SK-N-SH treated with all-trans-retinoic acid at 6 μM for 48 hours (cell line): ENCODE measurements at regions not wholly inside any gene's neighbourhood (a gene's known extent, or its start where the extent isn't known, plus 50 kb on each side); places are given as distances from the start of the nearest gene placed in this dataset.

Source experiments
- ATAC-seq: fragments of 200-7000 bp; cut with Tn5 transposase; 3 replicates; pipeline ENCODE4 v1.9.1; 2020; ENCODE audit warnings: mild to moderate bottlenecking, moderate library complexity
- ARNTL ChIP-seq: fragments of 450-650 bp; formaldehyde crosslinking; IDR thresholded peaks from 2 replicates; pipeline ENCODE4 v1.5.0; 2020; ENCODE audit warnings: low read depth, mild to moderate bottlenecking, moderate library complexity, borderline replicate concordance
- CSDC2 ChIP-seq: fragments of 250-450 bp; sonication (Bioruptor Pico); IDR thresholded peaks from 2 replicates; pipeline ENCODE4 v1.5.0; 2020; ENCODE audit warnings: mild to moderate bottlenecking, moderate library complexity
- ESRRG ChIP-seq: fragments of 250-450 bp; sonication (Bioruptor Pico); IDR thresholded peaks from 2 replicates; pipeline ENCODE4 v1.6.1; 2021; ENCODE audit warnings: mild to moderate bottlenecking
- GLIS3 ChIP-seq: fragments of 250-450 bp; sonication (Bioruptor Pico); IDR thresholded peaks from 2 replicates; pipeline ENCODE4 v1.5.0; 2020; ENCODE audit warnings: mild to moderate bottlenecking, moderate library complexity
- ISL1 ChIP-seq: fragments of 250-450 bp; sonication (Bioruptor Pico); IDR thresholded peaks from 2 replicates; pipeline ENCODE4 v2.1.2; 2022; ENCODE audit warnings: mild to moderate bottlenecking, moderate library complexity
- OSR1 ChIP-seq: fragments of 250-450 bp; sonication (Bioruptor Pico); IDR thresholded peaks from 2 replicates; pipeline ENCODE4 v1.8.0; 2022; ENCODE audit warnings: moderate library complexity, mild to moderate bottlenecking, inconsistent platforms
- PPARA ChIP-seq: fragments of 250-450 bp; sonication (Bioruptor Pico); IDR thresholded peaks from 2 replicates; pipeline ENCODE4 v1.5.0; 2020; ENCODE audit warnings: mild to moderate bottlenecking, borderline replicate concordance
- RARB ChIP-seq: fragments of 250-450 bp; sonication (Bioruptor Pico); IDR thresholded peaks from 2 replicates; pipeline ENCODE4 v1.8.0; 2021; ENCODE audit warnings: mild to moderate bottlenecking, moderate library complexity
- SNAI2 ChIP-seq: fragments of 250-450 bp; sonication (Bioruptor Pico); IDR thresholded peaks from 2 replicates; pipeline ENCODE4 v1.5.0; 2020; ENCODE audit warnings: mild to moderate bottlenecking, moderate library complexity
- TCF4 ChIP-seq: fragments of 250-450 bp; sonication (Bioruptor Pico); IDR thresholded peaks from 2 replicates; pipeline ENCODE4 v1.8.0; 2021; ENCODE audit warnings: mild to moderate bottlenecking, moderate library complexity, borderline replicate concordance
- TOX ChIP-seq: fragments of 250-450 bp; sonication (Bioruptor Pico); IDR thresholded peaks from 2 replicates; pipeline ENCODE4 v1.8.0; 2021; ENCODE audit warnings: mild to moderate bottlenecking, moderate library complexity, borderline replicate concordance
- ZC3H10 ChIP-seq: fragments of 250-450 bp; sonication (Bioruptor Pico); IDR thresholded peaks from 2 replicates; pipeline ENCODE4 v1.5.1; 2021; ENCODE audit warnings: mild to moderate bottlenecking, moderate library complexity
- ZFP3 ChIP-seq: fragments of 250-450 bp; sonication (Bioruptor Pico); IDR thresholded peaks from 2 replicates; pipeline ENCODE4 v1.5.0; 2020; ENCODE audit warnings: mild to moderate bottlenecking, moderate library complexity
- ZFP30 ChIP-seq: fragments of 450-650 bp; formaldehyde crosslinking; IDR thresholded peaks from 2 replicates; pipeline ENCODE4 v1.5.0; 2022; ENCODE audit warnings: mild to moderate bottlenecking, moderate library complexity
- ZNF565 ChIP-seq: fragments of 450-650 bp; formaldehyde crosslinking; conservative IDR thresholded peaks from 2 replicates; pipeline ENCODE4 v1.5.0; 2020; ENCODE audit warnings: low read depth, mild to moderate bottlenecking, moderate library complexity
- ZNF70 ChIP-seq: fragments of 450-650 bp; formaldehyde crosslinking; IDR thresholded peaks from 2 replicates; pipeline ENCODE4 v1.5.0; 2020; ENCODE audit warnings: mild to moderate bottlenecking, moderate library complexity
- ZNF8 ChIP-seq: fragments of 450-650 bp; formaldehyde crosslinking; IDR thresholded peaks from 2 replicates; pipeline ENCODE4 v1.5.0; 2020; ENCODE audit warnings: mild to moderate bottlenecking, moderate library complexity
- TF ChIP-seq, protein P1 (sequence below): fragments of 250-450 bp; sonication (Bioruptor Pico); IDR thresholded peaks from 2 replicates; pipeline ENCODE4 v1.5.1; 2020; ENCODE audit warnings: low read depth, mild to moderate bottlenecking, moderate library complexity
- TF ChIP-seq, protein P2 (sequence below): fragments of 250-450 bp; sonication (Bioruptor Pico); IDR thresholded peaks from 2 replicates; pipeline ENCODE4 v1.8.0; 2021; ENCODE audit warnings: low read depth, mild to moderate bottlenecking, moderate library complexity, borderline replicate concordance
- TF ChIP-seq, protein P3 (sequence below): fragments of 250-450 bp; sonication (Bioruptor Pico); IDR thresholded peaks from 2 replicates; pipeline ENCODE4 v1.8.0; 2020; ENCODE audit warnings: mild to moderate bottlenecking, moderate library complexity, borderline replicate concordance
- TF ChIP-seq, protein P4 (sequence below): fragments of 250-450 bp; sonication (Bioruptor Pico); IDR thresholded peaks from 2 replicates; pipeline ENCODE4 v1.5.1; 2021; ENCODE audit warnings: mild to moderate bottlenecking, moderate library complexity
- TF ChIP-seq, protein P5 (sequence below): fragments of 250-450 bp; sonication (Bioruptor Pico); IDR thresholded peaks from 2 replicates; pipeline ENCODE4 v1.5.0; 2020; ENCODE audit warnings: mild to moderate bottlenecking, moderate library complexity

DNA sequence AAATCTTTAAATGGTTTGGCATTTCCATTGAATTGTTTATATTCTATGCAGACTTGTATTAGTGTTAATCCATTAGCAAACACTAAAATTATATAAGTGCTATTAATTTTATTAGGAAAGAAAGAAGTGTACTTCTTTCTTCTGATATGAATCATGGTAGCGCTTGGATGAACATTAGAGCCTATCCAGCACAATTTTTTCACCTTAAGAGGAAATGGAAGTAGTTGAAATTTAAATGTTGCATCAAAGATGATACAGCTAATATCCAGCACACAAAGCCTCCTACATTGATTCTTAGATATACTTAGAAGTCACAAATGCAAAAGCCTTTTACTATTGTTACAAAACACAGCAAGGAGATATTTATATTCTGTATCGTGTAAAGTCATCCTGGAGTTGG, 174.5 kb downstream of the AHR start:
- TF ChIP-seq, protein P1, sequence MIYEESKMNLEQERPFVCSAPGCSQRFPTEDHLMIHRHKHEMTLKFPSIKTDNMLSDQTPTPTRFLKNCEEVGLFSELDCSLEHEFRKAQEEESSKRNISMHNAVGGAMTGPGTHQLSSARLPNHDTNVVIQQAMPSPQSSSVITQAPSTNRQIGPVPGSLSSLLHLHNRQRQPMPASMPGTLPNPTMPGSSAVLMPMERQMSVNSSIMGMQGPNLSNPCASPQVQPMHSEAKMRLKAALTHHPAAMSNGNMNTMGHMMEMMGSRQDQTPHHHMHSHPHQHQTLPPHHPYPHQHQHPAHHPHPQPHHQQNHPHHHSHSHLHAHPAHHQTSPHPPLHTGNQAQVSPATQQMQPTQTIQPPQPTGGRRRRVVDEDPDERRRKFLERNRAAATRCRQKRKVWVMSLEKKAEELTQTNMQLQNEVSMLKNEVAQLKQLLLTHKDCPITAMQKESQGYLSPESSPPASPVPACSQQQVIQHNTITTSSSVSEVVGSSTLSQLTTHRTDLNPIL (CRISPR knock-in tag), result no peak
- no peak for ATAC-seq

DNA sequence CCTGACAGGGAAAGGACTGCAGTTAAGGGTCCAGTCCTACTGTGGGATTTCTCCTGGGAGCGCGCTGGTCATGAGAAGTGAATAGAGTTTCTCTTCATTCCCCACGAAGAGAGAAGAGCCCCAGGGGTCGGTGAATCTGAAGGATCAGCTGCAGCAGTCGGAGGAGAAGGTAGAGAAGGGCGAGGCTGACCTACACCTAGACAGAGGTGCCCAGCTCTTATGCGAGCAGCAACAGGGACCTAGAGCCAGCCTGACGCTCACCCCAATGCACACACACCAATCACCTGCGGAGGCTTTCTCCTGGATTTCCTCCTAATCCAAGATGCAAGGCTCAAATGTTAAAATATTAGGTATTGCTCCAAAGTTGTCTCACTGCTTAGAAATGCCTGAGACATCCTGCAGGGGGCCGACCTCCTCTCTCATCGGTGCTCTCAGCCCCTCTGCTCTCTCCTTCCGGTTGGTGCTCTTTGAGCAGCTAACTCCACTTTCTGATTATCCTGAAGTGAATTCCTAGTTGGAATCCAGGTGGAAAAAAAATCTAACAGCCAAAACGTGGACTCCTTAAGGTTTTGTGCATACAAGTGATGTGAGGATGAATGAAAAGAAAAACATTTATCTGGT, 176.4 kb downstream of the AHR start:
- ATAC-seq, result peak; percentile 98
- TF ChIP-seq RARB (no peak), ESRRG (CRISPR knock-in tag) (no peak), CSDC2 (CRISPR knock-in tag) (no peak), ZNF565 (CRISPR knock-in tag) (no peak), SNAI2 (CRISPR knock-in tag) (no peak), OSR1 (CRISPR knock-in tag) (no peak), GLIS3 (CRISPR knock-in tag) (no peak), ZC3H10 (no peak), ZNF8 (CRISPR knock-in tag) (no peak), ZFP3 (CRISPR knock-in tag) (no peak), ISL1 (CRISPR knock-in tag) (no peak)
- TF ChIP-seq, protein P2, sequence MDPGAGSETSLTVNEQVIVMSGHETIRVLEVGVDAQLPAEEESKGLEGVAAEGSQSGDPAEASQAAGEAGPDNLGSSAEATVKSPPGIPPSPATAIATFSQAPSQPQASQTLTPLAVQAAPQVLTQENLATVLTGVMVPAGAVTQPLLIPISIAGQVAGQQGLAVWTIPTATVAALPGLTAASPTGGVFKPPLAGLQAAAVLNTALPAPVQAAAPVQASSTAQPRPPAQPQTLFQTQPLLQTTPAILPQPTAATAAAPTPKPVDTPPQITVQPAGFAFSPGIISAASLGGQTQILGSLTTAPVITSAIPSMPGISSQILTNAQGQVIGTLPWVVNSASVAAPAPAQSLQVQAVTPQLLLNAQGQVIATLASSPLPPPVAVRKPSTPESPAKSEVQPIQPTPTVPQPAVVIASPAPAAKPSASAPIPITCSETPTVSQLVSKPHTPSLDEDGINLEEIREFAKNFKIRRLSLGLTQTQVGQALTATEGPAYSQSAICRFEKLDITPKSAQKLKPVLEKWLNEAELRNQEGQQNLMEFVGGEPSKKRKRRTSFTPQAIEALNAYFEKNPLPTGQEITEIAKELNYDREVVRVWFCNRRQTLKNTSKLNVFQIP, result no peak

DNA sequence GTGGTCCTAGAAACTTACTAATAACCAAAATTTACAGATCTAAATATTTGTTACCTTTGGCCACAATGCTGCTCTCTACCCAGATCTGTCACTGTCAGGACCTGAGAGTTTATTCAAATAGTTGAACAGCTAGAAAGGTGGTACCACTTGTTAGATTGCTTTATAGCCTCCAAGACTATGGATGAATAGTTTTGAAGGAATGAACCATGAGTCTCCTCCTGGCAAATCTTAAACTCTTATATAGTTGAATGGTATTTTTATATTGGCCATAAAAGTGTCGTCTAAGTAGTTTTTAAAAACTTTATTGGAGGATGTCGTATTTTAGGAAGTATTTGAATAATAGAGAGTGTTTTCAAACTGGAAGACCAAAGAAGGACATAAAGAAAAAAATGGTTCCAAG, 178.7 kb downstream of the AHR start:
- TF ChIP-seq ISL1 (CRISPR knock-in tag), result no peak
- TF ChIP-seq TOX (CRISPR knock-in tag), result no peak
- no peak for TF ChIP-seq PPARA (CRISPR knock-in tag)
- TF ChIP-seq RARB, result no peak
- no peak for TF ChIP-seq ZC3H10
- TF ChIP-seq, protein P3, sequence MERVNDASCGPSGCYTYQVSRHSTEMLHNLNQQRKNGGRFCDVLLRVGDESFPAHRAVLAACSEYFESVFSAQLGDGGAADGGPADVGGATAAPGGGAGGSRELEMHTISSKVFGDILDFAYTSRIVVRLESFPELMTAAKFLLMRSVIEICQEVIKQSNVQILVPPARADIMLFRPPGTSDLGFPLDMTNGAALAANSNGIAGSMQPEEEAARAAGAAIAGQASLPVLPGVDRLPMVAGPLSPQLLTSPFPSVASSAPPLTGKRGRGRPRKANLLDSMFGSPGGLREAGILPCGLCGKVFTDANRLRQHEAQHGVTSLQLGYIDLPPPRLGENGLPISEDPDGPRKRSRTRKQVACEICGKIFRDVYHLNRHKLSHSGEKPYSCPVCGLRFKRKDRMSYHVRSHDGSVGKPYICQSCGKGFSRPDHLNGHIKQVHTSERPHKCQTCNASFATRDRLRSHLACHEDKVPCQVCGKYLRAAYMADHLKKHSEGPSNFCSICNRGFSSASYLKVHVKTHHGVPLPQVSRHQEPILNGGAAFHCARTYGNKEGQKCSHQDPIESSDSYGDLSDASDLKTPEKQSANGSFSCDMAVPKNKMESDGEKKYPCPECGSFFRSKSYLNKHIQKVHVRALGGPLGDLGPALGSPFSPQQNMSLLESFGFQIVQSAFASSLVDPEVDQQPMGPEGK (CRISPR knock-in tag), result no peak
- TF ChIP-seq, protein P4, sequence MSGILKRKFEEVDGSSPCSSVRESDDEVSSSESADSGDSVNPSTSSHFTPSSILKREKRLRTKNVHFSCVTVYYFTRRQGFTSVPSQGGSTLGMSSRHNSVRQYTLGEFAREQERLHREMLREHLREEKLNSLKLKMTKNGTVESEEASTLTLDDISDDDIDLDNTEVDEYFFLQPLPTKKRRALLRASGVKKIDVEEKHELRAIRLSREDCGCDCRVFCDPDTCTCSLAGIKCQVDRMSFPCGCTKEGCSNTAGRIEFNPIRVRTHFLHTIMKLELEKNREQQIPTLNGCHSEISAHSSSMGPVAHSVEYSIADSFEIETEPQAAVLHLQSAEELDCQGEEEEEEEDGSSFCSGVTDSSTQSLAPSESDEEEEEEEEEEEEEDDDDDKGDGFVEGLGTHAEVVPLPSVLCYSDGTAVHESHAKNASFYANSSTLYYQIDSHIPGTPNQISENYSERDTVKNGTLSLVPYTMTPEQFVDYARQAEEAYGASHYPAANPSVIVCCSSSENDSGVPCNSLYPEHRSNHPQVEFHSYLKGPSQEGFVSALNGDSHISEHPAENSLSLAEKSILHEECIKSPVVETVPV, result no peak
- no peak for TF ChIP-seq GLIS3 (CRISPR knock-in tag)
- no peak for TF ChIP-seq ZFP3 (CRISPR knock-in tag)
- no peak for TF ChIP-seq ESRRG (CRISPR knock-in tag)
- no peak for TF ChIP-seq TCF4
- TF ChIP-seq, protein P1 (CRISPR knock-in tag), result no peak
- TF ChIP-seq ZNF565 (CRISPR knock-in tag), result no peak
- no peak for TF ChIP-seq ZNF70
- no peak for ATAC-seq

DNA sequence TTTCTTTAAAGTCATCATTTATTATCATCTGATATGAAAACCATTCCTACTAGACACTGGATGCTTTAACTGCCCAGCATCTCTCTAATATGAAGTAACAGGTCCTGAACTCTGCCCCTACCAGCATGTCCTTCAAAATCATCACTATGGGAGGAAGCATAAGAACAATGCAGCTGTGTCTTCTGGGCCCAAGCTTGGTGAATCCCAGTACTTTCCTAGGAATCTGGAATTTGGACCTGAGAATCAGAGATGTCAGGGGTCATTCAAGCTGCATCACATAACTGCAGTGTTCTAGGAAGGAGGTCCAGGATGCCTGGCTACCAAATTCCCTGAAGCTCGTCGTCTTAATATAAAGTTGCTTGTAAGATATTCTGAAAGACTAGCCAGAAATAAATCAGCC, 182.7 kb downstream of the AHR start:
- no peak for ATAC-seq
- no peak for TF ChIP-seq ZFP30 (CRISPR knock-in tag)
- TF ChIP-seq ARNTL, result no peak
- TF ChIP-seq GLIS3 (CRISPR knock-in tag), result no peak
- no peak for TF ChIP-seq ISL1 (CRISPR knock-in tag)
- TF ChIP-seq ZFP3 (CRISPR knock-in tag), result no peak
- no peak for TF ChIP-seq ZNF8 (CRISPR knock-in tag)
- TF ChIP-seq SNAI2 (CRISPR knock-in tag), result no peak
- TF ChIP-seq, protein P5, sequence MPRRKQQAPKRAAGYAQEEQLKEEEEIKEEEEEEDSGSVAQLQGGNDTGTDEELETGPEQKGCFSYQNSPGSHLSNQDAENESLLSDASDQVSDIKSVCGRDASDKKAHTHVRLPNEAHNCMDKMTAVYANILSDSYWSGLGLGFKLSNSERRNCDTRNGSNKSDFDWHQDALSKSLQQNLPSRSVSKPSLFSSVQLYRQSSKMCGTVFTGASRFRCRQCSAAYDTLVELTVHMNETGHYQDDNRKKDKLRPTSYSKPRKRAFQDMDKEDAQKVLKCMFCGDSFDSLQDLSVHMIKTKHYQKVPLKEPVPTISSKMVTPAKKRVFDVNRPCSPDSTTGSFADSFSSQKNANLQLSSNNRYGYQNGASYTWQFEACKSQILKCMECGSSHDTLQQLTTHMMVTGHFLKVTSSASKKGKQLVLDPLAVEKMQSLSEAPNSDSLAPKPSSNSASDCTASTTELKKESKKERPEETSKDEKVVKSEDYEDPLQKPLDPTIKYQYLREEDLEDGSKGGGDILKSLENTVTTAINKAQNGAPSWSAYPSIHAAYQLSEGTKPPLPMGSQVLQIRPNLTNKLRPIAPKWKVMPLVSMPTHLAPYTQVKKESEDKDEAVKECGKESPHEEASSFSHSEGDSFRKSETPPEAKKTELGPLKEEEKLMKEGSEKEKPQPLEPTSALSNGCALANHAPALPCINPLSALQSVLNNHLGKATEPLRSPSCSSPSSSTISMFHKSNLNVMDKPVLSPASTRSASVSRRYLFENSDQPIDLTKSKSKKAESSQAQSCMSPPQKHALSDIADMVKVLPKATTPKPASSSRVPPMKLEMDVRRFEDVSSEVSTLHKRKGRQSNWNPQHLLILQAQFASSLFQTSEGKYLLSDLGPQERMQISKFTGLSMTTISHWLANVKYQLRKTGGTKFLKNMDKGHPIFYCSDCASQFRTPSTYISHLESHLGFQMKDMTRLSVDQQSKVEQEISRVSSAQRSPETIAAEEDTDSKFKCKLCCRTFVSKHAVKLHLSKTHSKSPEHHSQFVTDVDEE (CRISPR knock-in tag), result no peak
- TF ChIP-seq, protein P4, result no peak
- TF ChIP-seq ZNF70, result no peak
- no peak for TF ChIP-seq OSR1 (CRISPR knock-in tag)
- no peak for TF ChIP-seq ZC3H10
- TF ChIP-seq RARB, result no peak
- TF ChIP-seq ZNF565 (CRISPR knock-in tag), result no peak
